Lower leg skin (tissue), 3 donors: ENCODE measurements at regions not wholly inside any gene's neighbourhood (a gene's known extent, or its start where the extent isn't known, plus 50 kb on each side); places are given as distances from the start of the nearest gene placed in this dataset.

Experiments
- POLR2A ChIP-seq, 2 donors: fragments of 450-650 bp; IDR thresholded peaks; one replicate each; pipeline ENCODE4 v1.6.1; 2016 to 2017; ENCODE audit warnings: antibody characterized with exemption in 2 of 2, mild to moderate bottlenecking in 1 of 2, moderate library complexity in 1 of 2
- TF ChIP-seq, protein P1 (sequence below), 3 donors: fragments of 450-650 bp; IDR thresholded peaks; one replicate each; pipeline ENCODE4 v1.5.1; 2016; ENCODE audit warnings: antibody characterized with exemption in 3 of 3, mild to moderate bottlenecking in 3 of 3, moderate library complexity in 2 of 3

DNA sequence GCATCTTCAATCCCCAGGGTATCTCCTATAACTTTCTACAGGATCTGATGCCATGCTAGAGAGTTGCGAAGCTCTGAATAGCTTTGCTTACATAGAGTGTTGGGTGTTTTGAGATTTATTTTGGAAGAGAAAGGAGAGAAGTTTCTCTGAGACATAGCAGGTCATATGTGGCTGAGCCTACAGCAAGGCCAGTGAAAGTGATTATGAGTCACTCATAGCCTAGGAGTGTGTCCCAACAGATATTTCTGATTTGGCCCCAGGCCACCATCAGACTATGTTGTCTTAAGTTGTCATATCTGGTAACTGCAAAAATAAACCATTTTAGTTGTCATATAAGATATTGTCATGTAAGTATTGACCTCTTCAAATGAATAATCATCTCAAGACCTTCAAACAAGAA lies 132.0 kb upstream of the RAI14 start:
- TF ChIP-seq, protein P1, sequence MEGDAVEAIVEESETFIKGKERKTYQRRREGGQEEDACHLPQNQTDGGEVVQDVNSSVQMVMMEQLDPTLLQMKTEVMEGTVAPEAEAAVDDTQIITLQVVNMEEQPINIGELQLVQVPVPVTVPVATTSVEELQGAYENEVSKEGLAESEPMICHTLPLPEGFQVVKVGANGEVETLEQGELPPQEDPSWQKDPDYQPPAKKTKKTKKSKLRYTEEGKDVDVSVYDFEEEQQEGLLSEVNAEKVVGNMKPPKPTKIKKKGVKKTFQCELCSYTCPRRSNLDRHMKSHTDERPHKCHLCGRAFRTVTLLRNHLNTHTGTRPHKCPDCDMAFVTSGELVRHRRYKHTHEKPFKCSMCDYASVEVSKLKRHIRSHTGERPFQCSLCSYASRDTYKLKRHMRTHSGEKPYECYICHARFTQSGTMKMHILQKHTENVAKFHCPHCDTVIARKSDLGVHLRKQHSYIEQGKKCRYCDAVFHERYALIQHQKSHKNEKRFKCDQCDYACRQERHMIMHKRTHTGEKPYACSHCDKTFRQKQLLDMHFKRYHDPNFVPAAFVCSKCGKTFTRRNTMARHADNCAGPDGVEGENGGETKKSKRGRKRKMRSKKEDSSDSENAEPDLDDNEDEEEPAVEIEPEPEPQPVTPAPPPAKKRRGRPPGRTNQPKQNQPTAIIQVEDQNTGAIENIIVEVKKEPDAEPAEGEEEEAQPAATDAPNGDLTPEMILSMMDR (IDR thresholded peaks at IDR 0.05): no peak
- TF ChIP-seq POLR2A (IDR thresholded peaks at IDR 0.05): no peak
